ENCODE measurements at regions not wholly inside any gene's neighbourhood (a gene's known extent, or its start where the extent isn't known, plus 50 kb on each side); places are given as distances from the start of the nearest gene placed in this dataset.

DNA sequence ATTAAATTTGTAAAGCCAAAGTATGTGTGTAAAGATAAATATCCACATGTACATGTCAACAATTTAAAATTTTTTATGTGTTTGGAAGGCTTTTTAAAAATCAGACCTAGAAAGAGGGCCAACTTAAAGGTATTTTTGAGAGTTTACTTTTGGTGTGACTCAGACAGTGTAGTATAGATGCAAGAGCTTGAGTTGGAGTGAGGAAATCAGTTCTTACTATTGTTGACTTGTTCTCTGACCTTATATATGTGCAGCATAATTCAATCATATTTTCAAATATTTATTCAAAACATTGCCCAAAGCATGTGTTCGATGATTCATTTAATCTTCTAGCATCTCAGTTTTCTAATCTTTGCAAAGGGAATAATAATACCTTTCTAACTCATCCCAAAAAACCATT lies 243.7 kb upstream of the PRKCQ start:
- Histone ChIP-seq H3K36me3 (ENCODE audit: control insufficient read depth in 2 of 2, insufficient read depth in 2 of 2, low read length in 2 of 2) (no peaks in the 10 kb centered on the region), H3K9ac (ENCODE audit: low read length in 2 of 2) (no peak overlapping the region), H3K4me3 (ENCODE audit: low read length in 2 of 2) (no peak overlapping the region), H3K27ac (ENCODE audit: low read length) (no peak overlapping the region), H3K27me3 (ENCODE audit: control insufficient read depth in 1 of 2, insufficient read depth in 2 of 2, low read length in 2 of 2) (peaks cover 0 to 3% of the 10 kb centered on the region in 2 donors), H3K9me3 (ENCODE audit: control insufficient read depth in 2 of 2, low read length in 2 of 2) (no peaks in the 10 kb centered on the region), H3K4me1 (ENCODE audit: control insufficient read depth, insufficient read depth, low read length) (no peaks in the 10 kb centered on the region)

DNA sequence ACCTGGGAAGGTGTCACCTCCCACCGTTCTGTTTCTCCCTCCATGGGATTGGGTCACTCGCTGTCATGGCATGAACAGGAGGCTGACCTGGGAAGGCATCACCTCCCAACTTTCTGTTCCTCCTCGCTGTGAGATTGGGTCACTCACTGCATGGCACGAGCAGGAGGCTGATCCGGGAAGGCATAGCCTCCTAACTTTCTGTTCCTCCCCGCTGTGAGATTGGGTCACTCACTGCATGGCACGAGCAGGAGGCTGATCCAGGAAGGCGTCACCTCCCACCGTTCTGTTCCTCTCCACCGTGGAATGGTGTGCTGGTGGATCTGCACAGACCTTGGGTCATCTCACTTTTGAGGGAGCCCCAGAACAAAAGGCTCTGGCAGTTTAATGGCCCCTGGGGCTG lies 239.2 kb upstream of the PRKCQ start:
- no peak overlapping the region for H3K9ac ChIP-seq (ENCODE audit: low read length in 2 of 2)
- H3K9me3 ChIP-seq (ENCODE audit: control insufficient read depth in 2 of 2, low read length in 2 of 2): no peaks in the 10 kb centered on the region
- no peaks in the 10 kb centered on the region for H3K36me3 ChIP-seq (ENCODE audit: control insufficient read depth in 2 of 2, insufficient read depth in 2 of 2, low read length in 2 of 2)
- no peak overlapping the region for H3K27ac ChIP-seq (ENCODE audit: low read length)
- no peaks in the 10 kb centered on the region for H3K4me1 ChIP-seq (ENCODE audit: control insufficient read depth, insufficient read depth, low read length)
- H3K27me3 ChIP-seq (ENCODE audit: control insufficient read depth in 1 of 2, insufficient read depth in 2 of 2, low read length in 2 of 2): peaks cover 0 to 5% of the 10 kb centered on the region in 2 donors
- no peak overlapping the region for H3K4me3 ChIP-seq (ENCODE audit: low read length in 2 of 2)

DNA sequence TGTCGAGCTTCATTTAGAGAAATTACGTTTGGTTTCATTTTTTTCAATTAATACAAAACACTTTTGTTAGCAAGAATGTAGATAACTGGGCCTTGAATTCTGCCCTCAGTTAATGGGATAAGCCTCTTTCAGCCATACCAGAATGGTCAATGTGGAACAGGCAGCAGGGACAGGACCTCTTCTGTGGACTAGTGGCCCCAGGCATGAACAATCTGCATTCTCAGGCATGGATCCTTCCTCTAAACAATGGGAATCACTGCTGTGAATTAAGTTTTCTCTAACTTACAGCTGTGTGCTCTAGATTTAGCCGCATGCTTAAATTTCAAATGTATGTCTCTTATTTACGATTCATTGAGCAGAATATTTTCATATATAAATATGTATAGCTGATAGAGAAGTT lies 237.7 kb upstream of the PRKCQ start:
- H3K9ac ChIP-seq (ENCODE audit: low read length in 2 of 2): no peak overlapping the region
- H3K4me3 ChIP-seq (ENCODE audit: low read length in 2 of 2): no peak overlapping the region
- no peaks in the 10 kb centered on the region for H3K36me3 ChIP-seq (ENCODE audit: control insufficient read depth in 2 of 2, insufficient read depth in 2 of 2, low read length in 2 of 2)
- H3K27me3 ChIP-seq (ENCODE audit: control insufficient read depth in 1 of 2, insufficient read depth in 2 of 2, low read length in 2 of 2): peaks cover 0 to 5% of the 10 kb centered on the region in 2 donors
- no peak overlapping the region for H3K27ac ChIP-seq (ENCODE audit: low read length)
- no peaks in the 10 kb centered on the region for H3K9me3 ChIP-seq (ENCODE audit: control insufficient read depth in 2 of 2, low read length in 2 of 2)
- H3K4me1 ChIP-seq (ENCODE audit: control insufficient read depth, insufficient read depth, low read length): no peaks in the 10 kb centered on the region

DNA sequence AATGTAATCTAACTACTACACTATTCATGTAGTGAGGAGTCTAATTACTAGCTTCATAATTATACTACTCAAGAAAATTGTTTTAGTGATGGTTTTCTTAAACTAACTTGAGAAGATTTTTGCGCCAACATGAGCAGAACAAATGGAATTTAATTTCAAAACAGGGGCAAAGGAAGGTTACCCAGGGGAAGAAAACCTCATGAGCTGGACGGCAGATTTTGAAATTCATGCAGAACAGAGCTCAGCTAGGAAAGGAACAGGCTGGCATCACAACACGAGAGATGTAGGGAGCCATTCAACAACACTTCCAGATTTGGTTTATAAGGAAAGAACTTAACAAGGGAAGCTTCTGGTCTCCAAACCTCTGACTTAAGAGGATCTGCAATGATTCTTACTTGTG lies 235.3 kb upstream of the PRKCQ start:
- no peak overlapping the region for H3K27ac ChIP-seq (ENCODE audit: low read length)
- H3K9me3 ChIP-seq (ENCODE audit: control insufficient read depth in 2 of 2, low read length in 2 of 2): no peaks in the 10 kb centered on the region
- H3K4me3 ChIP-seq (ENCODE audit: low read length in 2 of 2): no peak overlapping the region
- H3K4me1 ChIP-seq (ENCODE audit: control insufficient read depth, insufficient read depth, low read length): no peaks in the 10 kb centered on the region
- H3K27me3 ChIP-seq (ENCODE audit: control insufficient read depth in 1 of 2, insufficient read depth in 2 of 2, low read length in 2 of 2): peaks cover 0 to 5% of the 10 kb centered on the region in 2 donors
- no peaks in the 10 kb centered on the region for H3K36me3 ChIP-seq (ENCODE audit: control insufficient read depth in 2 of 2, insufficient read depth in 2 of 2, low read length in 2 of 2)
- H3K9ac ChIP-seq (ENCODE audit: low read length in 2 of 2): no peak overlapping the region

DNA sequence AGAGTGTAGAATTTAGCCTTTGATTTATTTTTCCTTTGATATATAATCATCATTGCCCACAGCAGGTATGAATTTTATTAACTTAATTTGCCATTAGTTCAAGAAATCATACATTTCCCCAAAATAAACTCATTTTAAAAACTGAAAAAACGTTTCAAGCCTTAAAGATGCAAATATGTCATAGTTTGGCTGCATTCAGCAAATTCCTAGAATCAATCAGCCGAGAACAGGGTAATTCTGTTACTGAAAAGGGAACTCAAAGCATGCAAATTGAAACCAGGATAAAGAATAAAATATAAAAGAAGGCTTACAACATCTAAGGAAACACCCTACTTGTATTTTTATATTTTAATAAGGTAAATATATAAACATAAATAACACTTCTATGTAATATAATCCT lies 233.8 kb upstream of the PRKCQ start:
- H3K4me3 ChIP-seq (ENCODE audit: low read length in 2 of 2): no peak overlapping the region
- H3K27me3 ChIP-seq (ENCODE audit: control insufficient read depth in 1 of 2, insufficient read depth in 2 of 2, low read length in 2 of 2): peaks cover 0 to 2% of the 10 kb centered on the region in 2 donors
- H3K9me3 ChIP-seq (ENCODE audit: control insufficient read depth in 2 of 2, low read length in 2 of 2): no peaks in the 10 kb centered on the region
- no peaks in the 10 kb centered on the region for H3K36me3 ChIP-seq (ENCODE audit: control insufficient read depth in 2 of 2, insufficient read depth in 2 of 2, low read length in 2 of 2)
- no peaks in the 10 kb centered on the region for H3K4me1 ChIP-seq (ENCODE audit: control insufficient read depth, insufficient read depth, low read length)
- H3K27ac ChIP-seq (ENCODE audit: low read length): no peak overlapping the region
- no peak overlapping the region for H3K9ac ChIP-seq (ENCODE audit: low read length in 2 of 2)

DNA sequence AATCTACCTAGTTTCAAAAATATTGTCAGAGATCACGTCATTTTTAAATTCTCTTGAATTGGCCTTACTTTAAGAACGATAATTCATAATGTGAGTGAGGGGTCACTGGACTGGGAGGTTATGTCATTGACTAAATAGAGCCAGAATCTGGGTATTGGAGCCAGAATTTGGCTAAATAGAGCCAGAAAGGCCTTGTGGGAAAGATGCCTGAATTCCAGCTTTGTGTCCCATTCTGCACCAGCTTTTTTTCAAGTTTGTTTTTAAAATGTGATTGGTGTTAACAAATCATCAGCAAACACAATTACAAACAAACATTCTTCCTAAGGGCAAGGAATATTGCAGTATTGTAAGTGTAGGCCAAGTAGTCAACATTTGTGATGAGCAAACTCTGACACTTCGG lies 233.2 kb upstream of the PRKCQ start:
- Histone ChIP-seq H3K9me3 (ENCODE audit: control insufficient read depth in 2 of 2, low read length in 2 of 2) (no peaks in the 10 kb centered on the region), H3K27ac (ENCODE audit: low read length) (no peak overlapping the region), H3K27me3 (ENCODE audit: control insufficient read depth in 1 of 2, insufficient read depth in 2 of 2, low read length in 2 of 2) (no peaks in the 10 kb centered on the region), H3K4me1 (ENCODE audit: control insufficient read depth, insufficient read depth, low read length) (no peaks in the 10 kb centered on the region), H3K9ac (ENCODE audit: low read length in 2 of 2) (no peak overlapping the region), H3K36me3 (ENCODE audit: control insufficient read depth in 2 of 2, insufficient read depth in 2 of 2, low read length in 2 of 2) (no peaks in the 10 kb centered on the region), H3K4me3 (ENCODE audit: low read length in 2 of 2) (no peak overlapping the region)

DNA sequence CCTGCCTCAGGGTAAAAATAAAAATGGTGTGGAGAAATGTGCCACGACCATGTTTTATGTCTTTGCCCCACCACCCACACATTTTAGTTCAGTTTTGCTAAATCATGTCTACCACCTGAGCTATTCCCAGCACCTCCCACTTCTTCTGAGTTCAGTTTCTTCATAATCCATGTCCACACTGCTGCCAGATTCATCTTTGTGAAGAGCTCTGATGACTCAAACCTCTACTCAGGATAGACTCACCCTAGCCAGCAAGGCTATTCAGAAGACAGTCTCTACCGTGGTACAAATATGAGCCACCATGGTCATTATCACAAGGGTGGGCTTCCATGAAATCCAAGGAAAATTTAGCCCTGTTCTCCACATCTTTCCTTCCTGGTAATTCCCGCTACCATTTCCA lies 231.1 kb upstream of the PRKCQ start:
- H3K4me3 ChIP-seq (ENCODE audit: low read length in 2 of 2): no peak overlapping the region
- no peaks in the 10 kb centered on the region for H3K9me3 ChIP-seq (ENCODE audit: control insufficient read depth in 2 of 2, low read length in 2 of 2)
- H3K4me1 ChIP-seq (ENCODE audit: control insufficient read depth, insufficient read depth, low read length): no peaks in the 10 kb centered on the region
- H3K9ac ChIP-seq (ENCODE audit: low read length in 2 of 2): no peak overlapping the region
- no peaks in the 10 kb centered on the region for H3K27me3 ChIP-seq (ENCODE audit: control insufficient read depth in 1 of 2, insufficient read depth in 2 of 2, low read length in 2 of 2)
- no peaks in the 10 kb centered on the region for H3K36me3 ChIP-seq (ENCODE audit: control insufficient read depth in 2 of 2, insufficient read depth in 2 of 2, low read length in 2 of 2)
- H3K27ac ChIP-seq (ENCODE audit: low read length): no peak overlapping the region

DNA sequence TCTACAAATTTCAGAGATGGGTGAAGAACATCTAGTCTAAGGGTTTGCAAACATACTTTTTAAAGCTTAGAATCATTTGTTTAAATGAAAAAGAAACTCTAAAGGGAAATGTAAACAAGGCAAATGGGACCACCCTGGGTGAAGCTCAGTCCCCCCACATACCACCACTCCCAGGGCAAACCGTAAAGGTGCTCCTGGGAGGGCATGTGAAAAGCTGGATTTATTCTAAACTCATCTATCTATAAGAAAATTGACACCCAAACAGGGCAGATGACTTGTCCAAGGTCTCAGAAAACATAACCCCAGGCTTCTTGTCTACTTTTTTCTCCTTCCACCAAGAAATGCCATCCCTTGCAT lies 223.3 kb upstream of the PRKCQ start:
- Histone ChIP-seq H3K36me3 (ENCODE audit: control insufficient read depth in 2 of 2, insufficient read depth in 2 of 2, low read length in 2 of 2) (no peaks in the 10 kb centered on the region), H3K9me3 (ENCODE audit: control insufficient read depth in 2 of 2, low read length in 2 of 2) (no peaks in the 10 kb centered on the region), H3K4me1 (ENCODE audit: control insufficient read depth, insufficient read depth, low read length) (no peaks in the 10 kb centered on the region), H3K4me3 (ENCODE audit: low read length in 2 of 2) (no peak overlapping the region), H3K27me3 (ENCODE audit: control insufficient read depth in 1 of 2, insufficient read depth in 2 of 2, low read length in 2 of 2) (no peaks in the 10 kb centered on the region), H3K9ac (ENCODE audit: low read length in 2 of 2) (no peak overlapping the region), H3K27ac (ENCODE audit: low read length) (no peak overlapping the region)

DNA sequence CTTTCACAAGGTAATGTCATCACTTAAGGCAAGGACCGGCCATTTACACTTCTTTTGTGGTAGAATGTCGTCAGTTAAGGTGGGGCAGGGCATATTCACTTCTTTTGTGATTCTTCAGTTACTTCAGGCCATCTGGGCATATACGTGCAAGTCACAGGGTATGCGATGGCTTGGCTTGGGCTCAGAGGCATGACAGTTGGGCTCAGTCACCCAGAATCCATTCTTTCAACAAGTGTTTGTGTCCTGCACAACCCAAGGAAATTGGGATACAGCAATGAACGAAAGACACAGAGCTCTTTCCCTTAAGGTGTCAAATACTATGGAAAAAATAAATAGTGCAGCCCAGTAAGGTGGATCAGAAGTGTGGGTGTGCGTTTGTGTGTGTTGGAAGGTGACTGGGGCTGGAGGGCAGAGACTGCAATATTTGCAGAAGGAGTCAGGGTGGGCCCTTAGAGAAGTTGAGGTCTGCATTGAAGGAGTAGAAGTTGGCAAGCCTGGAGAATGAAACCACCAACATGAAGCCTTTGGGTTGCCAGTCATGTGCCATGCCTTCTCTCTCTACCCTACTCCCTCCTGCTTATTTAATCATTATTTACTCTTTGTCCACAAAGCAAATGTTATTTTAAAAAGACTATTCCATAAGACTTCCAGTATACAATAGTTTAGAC lies 222.8 kb upstream of the PRKCQ start:
- Histone ChIP-seq H3K9ac (ENCODE audit: low read length in 2 of 2) (no peak overlapping the region), H3K4me1 (ENCODE audit: control insufficient read depth, insufficient read depth, low read length) (no peaks in the 10 kb centered on the region), H3K9me3 (ENCODE audit: control insufficient read depth in 2 of 2, low read length in 2 of 2) (no peaks in the 10 kb centered on the region), H3K27ac (ENCODE audit: low read length) (no peak overlapping the region), H3K27me3 (ENCODE audit: control insufficient read depth in 1 of 2, insufficient read depth in 2 of 2, low read length in 2 of 2) (no peaks in the 10 kb centered on the region), H3K4me3 (ENCODE audit: low read length in 2 of 2) (no peak overlapping the region), H3K36me3 (ENCODE audit: control insufficient read depth in 2 of 2, insufficient read depth in 2 of 2, low read length in 2 of 2) (no peaks in the 10 kb centered on the region)

DNA sequence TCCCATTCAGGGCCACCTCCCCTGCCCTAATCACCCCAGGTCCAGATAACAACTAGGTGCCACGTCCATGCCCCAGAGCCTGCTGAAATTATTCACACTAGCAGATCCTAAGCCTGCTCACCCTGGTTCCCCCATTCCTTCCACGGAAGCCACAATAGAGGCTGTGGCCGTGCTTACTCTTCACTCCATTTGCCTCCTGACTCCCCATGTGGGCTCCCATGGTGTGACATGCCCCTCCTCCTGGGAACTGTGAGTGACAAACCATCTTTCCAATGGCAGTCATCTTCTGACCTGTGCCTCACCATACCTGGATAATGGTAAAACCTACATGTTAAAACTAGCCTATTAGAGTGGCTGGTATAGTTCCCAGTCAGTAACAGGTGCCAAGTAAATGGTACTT lies 216.2 kb upstream of the PRKCQ start:
- no peak overlapping the region for H3K9ac ChIP-seq (ENCODE audit: low read length in 2 of 2)
- no peaks in the 10 kb centered on the region for H3K36me3 ChIP-seq (ENCODE audit: control insufficient read depth in 2 of 2, insufficient read depth in 2 of 2, low read length in 2 of 2)
- H3K27ac ChIP-seq (ENCODE audit: low read length): no peak overlapping the region
- no peaks in the 10 kb centered on the region for H3K27me3 ChIP-seq (ENCODE audit: control insufficient read depth in 1 of 2, insufficient read depth in 2 of 2, low read length in 2 of 2)
- H3K9me3 ChIP-seq (ENCODE audit: control insufficient read depth in 2 of 2, low read length in 2 of 2): no peaks in the 10 kb centered on the region
- no peak overlapping the region for H3K4me3 ChIP-seq (ENCODE audit: low read length in 2 of 2)
- no peaks in the 10 kb centered on the region for H3K4me1 ChIP-seq (ENCODE audit: control insufficient read depth, insufficient read depth, low read length)

DNA sequence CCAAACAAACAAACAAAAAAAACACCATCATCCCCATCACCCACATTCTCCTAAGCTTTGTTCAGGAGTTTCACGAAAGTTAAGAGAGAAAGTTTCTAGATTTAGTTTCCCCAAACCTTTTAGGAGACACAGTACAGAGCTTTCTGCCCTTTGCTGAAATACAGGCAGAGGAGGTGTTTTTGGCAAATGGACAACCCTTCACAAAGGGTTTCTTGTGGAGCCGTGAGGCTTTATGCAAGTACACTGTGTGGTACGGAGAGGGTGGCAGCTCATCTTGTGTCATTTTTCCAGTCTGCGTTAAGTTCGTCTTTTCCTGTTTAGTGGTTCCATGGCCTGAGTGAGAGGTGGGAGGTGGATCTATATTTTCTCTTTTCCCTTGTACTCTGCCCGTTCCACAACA lies 215.5 kb upstream of the PRKCQ start:
- Histone ChIP-seq H3K9me3 (ENCODE audit: control insufficient read depth in 2 of 2, low read length in 2 of 2) (no peaks in the 10 kb centered on the region), H3K4me3 (ENCODE audit: low read length in 2 of 2) (no peak overlapping the region), H3K27me3 (ENCODE audit: control insufficient read depth in 1 of 2, insufficient read depth in 2 of 2, low read length in 2 of 2) (no peaks in the 10 kb centered on the region), H3K27ac (ENCODE audit: low read length) (no peak overlapping the region), H3K9ac (ENCODE audit: low read length in 2 of 2) (no peak overlapping the region), H3K36me3 (ENCODE audit: control insufficient read depth in 2 of 2, insufficient read depth in 2 of 2, low read length in 2 of 2) (no peaks in the 10 kb centered on the region), H3K4me1 (ENCODE audit: control insufficient read depth, insufficient read depth, low read length) (no peaks in the 10 kb centered on the region)
